DND-41 (cell line): ENCODE measurements at regions not wholly inside any gene's neighbourhood (a gene's known extent, or its start where the extent isn't known, plus 50 kb on each side); places are given as distances from the start of the nearest gene placed in this dataset.

Experiments
- ATAC-seq: fragments of 200-7000 bp; cut with Tn5 transposase; 3 replicates; pipeline ENCODE4 v1.9.1; 2021; ENCODE audit warnings: low read depth; ENCODE audit not compliant: insufficient read depth
- DNase-seq: peaks from one replicate; pipeline ENCODE4 v3.0.0-alpha.2; 2020
- H2AFZ ChIP-seq: 2 replicates; pipeline ENCODE4 v1.6.0; 2012; ENCODE audit warnings: low read depth, low read length
- H3K27ac ChIP-seq: 2 replicates; pipeline ENCODE4 v1.5.1; 2012; ENCODE audit warnings: low read length, inconsistent platforms
- H3K27me3 ChIP-seq: fragments of 200-600 bp; sonication (generic); 2 replicates; pipeline ENCODE4 v1.6.0; 2012; ENCODE audit warnings: low read length, mild to moderate bottlenecking, inconsistent platforms; ENCODE audit not compliant: insufficient read depth, poor library complexity
- H3K36me3 ChIP-seq: 2 replicates; pipeline ENCODE4 v1.5.1; 2012; ENCODE audit warnings: low read length, inconsistent platforms; ENCODE audit not compliant: insufficient read depth
- H3K4me1 ChIP-seq: 2 replicates; pipeline ENCODE4 v1.5.1; 2012; ENCODE audit warnings: mild to moderate bottlenecking, low read length; ENCODE audit not compliant: insufficient read depth
- H3K4me2 ChIP-seq: 2 replicates; pipeline ENCODE4 v1.6.0; 2012; ENCODE audit warnings: mild to moderate bottlenecking, moderate library complexity, low read length, inconsistent platforms; ENCODE audit not compliant: insufficient read depth
- H3K4me3 ChIP-seq, 2 experiments: fragments of 200-600 bp in 1 of 2; shearing (Covaris generic) in 1 of 2; 2 replicates each; pipeline ENCODE4 v1.5.1; 2012 to 2016; ENCODE audit warnings: inconsistent platforms in 2 of 2, low read length in 2 of 2, mild to moderate bottlenecking in 2 of 2, low read depth in 1 of 2, moderate library complexity in 1 of 2
- H3K79me2 ChIP-seq: 2 replicates; pipeline ENCODE4 v1.6.0; 2012; ENCODE audit warnings: low read length, inconsistent platforms; ENCODE audit not compliant: insufficient read depth
- H3K9ac ChIP-seq: 2 replicates; pipeline ENCODE4 v1.6.0; 2012; ENCODE audit warnings: low read depth, mild to moderate bottlenecking, inconsistent platforms, low read length, moderate library complexity
- H3K9me3 ChIP-seq: 2 replicates; pipeline ENCODE4 v1.5.1; 2012; ENCODE audit warnings: low read length, moderate library complexity, mild to moderate bottlenecking, inconsistent platforms; ENCODE audit not compliant: insufficient read depth, severe bottlenecking
- H4K20me1 ChIP-seq: 2 replicates; pipeline ENCODE4 v1.6.0; 2012; ENCODE audit warnings: low read length; ENCODE audit not compliant: insufficient read depth
- CTCF ChIP-seq: IDR thresholded peaks from 2 replicates; pipeline ENCODE4 v1.5.1; 2012; ENCODE audit warnings: borderline replicate concordance, low read length, moderate library complexity, mild to moderate bottlenecking; ENCODE audit not compliant: poor library complexity, severe bottlenecking; ENCODE audit errors: extremely low read depth
- EZH2 ChIP-seq: IDR thresholded peaks from 3 replicates; pipeline ENCODE4 v1.6.1; 2012; ENCODE audit warnings: borderline replicate concordance, low read depth, mild to moderate bottlenecking, moderate library complexity, low read length, inconsistent platforms; ENCODE audit not compliant: severe bottlenecking

DNA sequence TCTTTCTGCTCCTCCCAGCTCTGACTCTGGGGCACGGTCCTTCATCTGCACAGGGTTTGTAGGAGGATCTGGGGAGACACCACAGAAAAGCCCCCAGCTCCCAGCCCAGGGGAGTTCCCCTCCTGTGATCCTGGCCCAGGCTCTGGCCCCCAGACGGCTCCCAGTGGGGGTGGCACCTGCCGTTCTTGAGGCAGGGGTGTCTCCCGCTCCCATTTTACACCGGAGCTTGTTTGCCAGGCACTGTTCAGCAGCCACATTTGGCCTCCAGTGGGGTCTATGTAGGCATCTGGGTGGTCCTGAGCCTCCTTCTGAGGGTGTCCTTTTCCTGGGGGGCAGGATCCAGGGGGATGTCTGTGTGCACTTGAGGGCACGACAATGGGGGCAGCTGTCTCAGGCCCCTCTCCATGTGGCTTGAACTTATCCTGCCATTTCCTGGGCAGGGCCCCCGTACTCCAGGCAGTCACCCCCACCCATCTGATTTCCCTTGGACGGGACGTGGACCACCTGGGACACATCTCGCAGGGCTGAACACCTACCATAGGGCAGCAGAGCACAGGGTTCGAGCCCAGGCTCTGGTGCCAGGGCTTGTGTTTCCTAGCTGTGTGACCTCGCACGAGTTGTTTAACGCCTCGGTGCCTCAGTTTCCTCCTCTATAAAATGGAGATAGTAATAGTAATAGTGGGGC lies 275.0 kb upstream of the MVB12B start:
- DNase-seq = no peak
- H3K4me3 ChIP-seq = no peak overlapping the region
- H3K27ac ChIP-seq = no peak overlapping the region
- no peak overlapping the region for H2AFZ ChIP-seq
- TF ChIP-seq EZH2 = no peak
- TF ChIP-seq CTCF = no peak
- no peak overlapping the region for H3K4me2 ChIP-seq
- peaks cover 8% of the 10 kb centered on the region for H3K27me3 ChIP-seq
- H3K9me3 ChIP-seq = no peaks in the 10 kb centered on the region
- no peak overlapping the region for H3K9ac ChIP-seq
- no peaks in the 10 kb centered on the region for H3K4me1 ChIP-seq
- peaks cover 4% of the 10 kb centered on the region; the same call in 1 of the 2 replicates for H4K20me1 ChIP-seq
- no peaks in the 10 kb centered on the region for H3K36me3 ChIP-seq
- ATAC-seq = no peak
- no peaks in the 10 kb centered on the region for H3K79me2 ChIP-seq

- H2AFZ ChIP-seq = no peak overlapping the region
- no peak for ATAC-seq
- no peak for DNase-seq
- H3K4me2 ChIP-seq = no peak overlapping the region
- peaks cover 8% of the 10 kb centered on the region for H3K27me3 ChIP-seq
- 0 out of 2 replicates have a peak, but pooled peaks cover 4% of the 10 kb centered on the region for H4K20me1 ChIP-seq
- H3K4me3 ChIP-seq = no peak overlapping the region
- no peaks in the 10 kb centered on the region for H3K4me1 ChIP-seq
- no peaks in the 10 kb centered on the region for H3K79me2 ChIP-seq
- no peaks in the 10 kb centered on the region for H3K36me3 ChIP-seq
- no peaks in the 10 kb centered on the region for H3K9me3 ChIP-seq
- H3K9ac ChIP-seq = no peak overlapping the region
- TF ChIP-seq EZH2 (no peak), CTCF (no peak)
- no peak overlapping the region for H3K27ac ChIP-seq
These were observed 273.8 kb upstream of the MVB12B start for GRCh38 chr9:126052791-126053190.

DNA sequence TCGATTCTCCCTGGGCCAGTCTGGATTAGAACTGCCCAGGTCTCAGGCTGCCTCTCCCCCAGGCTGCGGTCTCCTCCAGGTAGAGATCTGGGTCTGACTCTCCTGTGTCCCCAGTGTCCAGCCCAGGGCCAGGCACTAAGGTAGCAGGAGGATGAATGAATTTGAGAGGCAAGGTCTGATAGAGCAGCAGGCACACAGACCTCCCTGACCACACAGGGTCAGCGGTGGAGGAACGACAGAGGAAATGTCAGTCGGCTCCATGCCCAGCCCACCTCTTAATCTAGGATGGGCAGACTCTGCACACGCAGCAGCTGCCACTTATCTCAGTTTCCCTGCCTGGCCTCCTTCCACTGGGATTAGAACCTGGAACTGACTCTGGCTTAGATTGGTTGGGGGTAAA lies 272.7 kb upstream of the MVB12B start:
- Histone ChIP-seq H3K4me1 (no peaks in the 10 kb centered on the region), H3K27ac (no peak overlapping the region), H3K36me3 (no peaks in the 10 kb centered on the region), H3K9ac (no peak overlapping the region), H3K4me2 (no peak overlapping the region), H3K79me2 (no peaks in the 10 kb centered on the region), H4K20me1 (no peaks in the 10 kb centered on the region), H3K9me3 (no peaks in the 10 kb centered on the region), H3K4me3 (no peak overlapping the region), H3K27me3 (peaks cover 8% of the 10 kb centered on the region), H2AFZ (no peak overlapping the region)
- ATAC-seq = no peak
- TF ChIP-seq EZH2 (no peak), CTCF (no peak)
- no peak for DNase-seq
